ENCODE measurements at regions not wholly inside any gene's neighbourhood (a gene's known extent, or its start where the extent isn't known, plus 50 kb on each side); places are given as distances from the start of the nearest gene placed in this dataset.
"Not testable (repeated sequence)": the region's sequence is repeated elsewhere in the genome, so short reads cannot be mapped to it uniquely, and the experiment has no call there.

DNA sequence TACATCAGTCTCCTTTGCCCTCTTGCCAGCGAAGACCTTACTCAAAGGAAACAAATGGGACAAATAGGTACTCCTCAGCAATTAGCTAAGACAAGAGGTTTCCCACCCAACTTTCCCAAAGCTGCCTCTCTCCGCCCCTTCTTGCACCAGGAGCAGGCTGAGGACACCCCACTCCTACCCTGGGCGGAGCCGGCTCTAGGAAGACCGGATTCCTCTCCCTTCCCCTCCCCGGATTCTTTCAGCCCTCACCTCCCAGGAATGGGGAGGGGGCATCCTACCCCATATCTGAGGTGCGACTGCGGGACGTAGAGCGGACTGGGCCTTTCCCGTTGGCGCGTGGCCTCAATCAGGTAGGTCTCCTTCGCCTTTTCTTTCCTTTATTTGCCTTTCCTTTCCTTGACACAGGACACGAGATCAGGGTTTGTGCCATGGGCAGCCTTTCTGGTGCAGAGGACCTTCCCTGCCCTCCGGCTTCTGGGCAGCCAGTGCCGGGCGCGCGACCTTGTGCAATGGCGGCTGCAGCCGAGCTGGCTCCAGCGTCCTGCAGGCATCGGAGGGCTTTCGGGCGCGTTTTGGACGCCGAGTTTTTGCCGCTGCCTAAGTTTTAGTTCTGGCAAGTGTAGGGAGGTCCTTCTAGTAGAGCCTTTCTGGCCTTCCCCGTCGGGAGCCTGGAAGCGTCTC lies 279.9 kb downstream of the PLS3 start:
- intact Hi-C loops (cut with DNase I); DNase-seq (ENCODE audit: low spot score): not testable (repeated sequence)

DNA sequence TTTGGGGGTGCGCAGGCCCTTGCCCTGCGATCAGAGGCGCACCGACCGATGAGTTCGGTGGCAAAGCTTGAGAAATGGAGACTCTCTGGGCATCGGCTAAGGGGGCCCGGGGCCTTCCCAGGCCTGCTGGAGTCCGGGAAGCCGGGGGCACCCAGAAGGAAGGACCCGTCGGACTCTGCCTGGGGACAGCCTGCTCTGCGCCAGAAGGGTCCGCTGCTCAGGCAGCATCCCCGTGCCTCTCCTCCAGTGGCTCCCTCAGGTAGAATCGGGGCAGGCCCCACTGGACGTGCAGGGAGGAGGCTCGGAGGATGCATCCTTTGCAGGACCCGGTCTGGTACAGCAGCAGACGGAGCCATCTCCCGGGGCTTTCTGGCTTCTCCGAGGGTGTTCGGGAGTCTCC lies 290.0 kb downstream of the PLS3 start:
- DNase-seq (ENCODE audit: low spot score) = peak; percentile 43
- intact Hi-C loops (cut with DNase I) = not testable (repeated sequence)

DNA sequence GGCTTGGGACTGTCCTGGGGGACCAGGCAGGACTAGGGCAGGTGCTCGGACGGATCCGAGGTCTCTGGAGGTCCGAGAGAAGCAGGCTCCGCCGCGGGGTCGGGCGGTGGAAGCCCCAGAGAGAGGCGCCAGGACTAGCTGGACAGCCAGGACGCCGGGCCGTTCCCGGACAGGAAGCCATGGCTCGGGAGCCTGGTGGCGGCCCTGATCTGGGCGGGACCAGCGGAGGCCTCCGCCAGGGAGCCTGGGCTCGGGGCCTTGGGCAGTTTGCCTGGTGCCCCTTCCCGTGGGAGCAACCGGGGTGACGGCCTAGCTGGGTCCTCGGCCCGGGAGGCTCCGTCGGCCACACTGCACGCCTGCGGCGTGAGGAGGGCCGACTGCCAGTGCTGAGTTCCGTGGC lies 292.3 kb downstream of the PLS3 start:
- DNase-seq (ENCODE audit: low spot score); intact Hi-C loops (cut with DNase I): not testable (repeated sequence)

DNA sequence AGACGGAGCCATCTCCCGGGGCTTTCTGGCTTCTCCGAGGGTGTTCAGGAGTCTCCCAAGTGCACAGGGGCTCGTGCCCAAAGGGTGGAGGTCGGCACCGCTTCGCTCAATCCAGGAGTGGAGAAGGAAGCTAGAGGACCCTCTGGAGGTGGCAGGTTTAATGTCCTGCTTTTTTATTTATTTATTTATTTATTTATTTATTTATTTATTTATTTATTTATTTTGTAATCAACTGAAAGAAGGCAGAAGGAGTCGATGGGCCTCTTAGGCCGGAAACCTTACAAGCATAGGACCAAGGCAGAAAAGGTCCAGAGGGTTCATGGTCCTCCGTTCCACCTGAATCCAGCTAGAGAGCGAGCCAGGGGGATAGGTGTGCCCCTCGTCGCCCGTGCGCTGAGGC lies 289.4 kb upstream of the AGTR2 start:
- DNase-seq (ENCODE audit: low spot score); intact Hi-C loops (cut with DNase I): not testable (repeated sequence)

DNA sequence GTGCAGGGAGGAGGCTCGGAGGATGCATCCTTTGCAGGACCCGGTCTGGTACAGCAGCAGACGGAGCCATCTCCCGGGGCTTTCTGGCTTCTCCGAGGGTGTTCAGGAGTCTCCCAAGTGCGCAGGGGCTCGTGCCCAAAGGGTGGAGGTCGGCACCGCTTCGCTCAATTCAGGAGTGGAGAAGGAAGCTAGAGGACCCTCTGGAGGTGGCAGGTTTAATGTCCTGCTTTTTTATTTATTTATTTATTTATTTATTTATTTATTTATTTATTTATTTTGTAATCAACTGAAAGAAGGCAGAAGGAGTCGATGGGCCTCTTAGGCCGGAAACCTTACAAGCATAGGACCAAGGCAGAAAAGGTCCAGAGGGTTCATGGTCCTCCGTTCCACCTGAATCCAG lies 286.4 kb upstream of the AGTR2 start:
- intact Hi-C loops (cut with DNase I); DNase-seq (ENCODE audit: low spot score): not testable (repeated sequence)

DNA sequence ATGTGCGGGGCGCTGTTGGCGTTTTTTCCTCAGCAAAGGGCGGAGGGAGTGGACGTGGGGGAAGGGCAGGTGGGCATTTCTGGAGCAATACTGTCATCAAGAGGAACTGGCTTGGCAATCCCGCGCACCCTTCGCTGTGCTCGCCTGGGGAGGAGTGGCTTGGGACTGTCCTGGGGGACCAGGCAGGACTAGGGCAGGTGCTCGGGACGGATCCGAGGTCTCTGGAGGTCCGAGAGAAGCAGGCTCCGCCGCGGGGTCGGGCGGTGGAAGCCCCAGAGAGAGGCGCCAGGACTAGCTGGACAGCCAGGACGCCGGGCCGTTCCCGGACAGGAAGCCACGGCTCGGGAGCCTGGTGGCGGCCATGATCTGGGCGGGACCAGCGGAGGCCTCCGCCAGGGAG lies 282.5 kb upstream of the AGTR2 start:
- intact Hi-C loops (cut with DNase I) = not testable (repeated sequence)
- DNase-seq (ENCODE audit: low spot score) = peak; percentile 93

DNA sequence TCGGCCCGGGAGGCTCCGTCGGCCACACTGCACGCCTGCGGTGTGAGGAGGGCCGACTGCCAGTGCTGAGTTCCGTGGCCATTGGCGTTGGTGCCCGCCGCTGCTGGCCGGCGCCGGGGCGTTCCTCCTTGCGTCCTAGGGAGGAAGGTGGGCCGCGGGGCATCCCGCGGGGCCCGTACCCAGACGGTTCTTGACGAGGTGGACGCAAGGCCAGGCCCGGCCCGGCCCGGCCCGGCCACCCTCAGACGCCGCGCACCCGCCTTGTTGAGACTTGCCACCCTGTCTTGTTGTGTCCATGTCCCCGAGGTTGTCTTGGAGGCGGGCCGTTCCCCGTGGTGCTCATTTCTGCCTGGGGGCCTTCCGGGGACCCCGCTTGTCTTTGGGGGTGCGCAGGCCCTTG lies 282.0 kb upstream of the AGTR2 start:
- intact Hi-C loops (cut with DNase I) = not testable (repeated sequence)

DNA sequence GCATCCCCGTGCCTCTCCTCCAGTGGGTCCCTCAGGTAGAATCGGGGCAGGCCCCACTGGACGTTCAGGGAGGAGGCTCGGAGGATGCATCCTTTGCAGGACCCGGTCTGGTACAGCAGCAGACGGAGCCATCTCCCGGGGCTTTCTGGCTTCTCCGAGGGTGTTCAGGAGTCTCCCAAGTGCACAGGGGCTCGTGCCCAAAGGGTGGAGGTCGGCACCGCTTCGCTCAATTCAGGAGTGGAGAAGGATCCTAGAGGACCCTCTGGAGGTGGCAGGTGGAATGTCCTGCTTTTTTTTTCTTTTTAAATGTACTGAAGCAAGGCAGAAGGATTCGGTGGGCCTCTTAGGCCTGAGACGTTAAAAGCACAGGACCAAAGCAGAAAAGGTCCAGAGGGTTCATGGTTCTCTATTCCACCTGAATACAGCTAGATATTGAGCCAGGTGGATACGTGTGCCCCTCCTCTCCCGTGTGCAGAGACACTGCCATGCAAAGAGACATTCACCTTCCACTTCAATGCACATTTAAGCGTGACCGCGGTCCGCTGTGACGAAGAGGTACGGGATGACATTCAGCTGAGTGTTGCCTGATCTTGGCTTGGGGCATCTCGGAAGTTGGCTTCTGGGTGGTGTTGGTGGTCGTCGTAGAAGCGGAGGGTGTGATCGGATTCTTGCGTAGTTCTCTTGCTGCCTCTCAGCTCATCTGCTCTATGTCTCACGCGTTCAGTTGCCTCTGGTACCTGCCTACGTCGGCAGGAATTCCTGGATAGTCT lies 281.2 kb upstream of the AGTR2 start:
- peak; percentile 77 for DNase-seq (ENCODE audit: low spot score)
- intact Hi-C loops (cut with DNase I) = no loop called here

More for the DNA sequence above, 282.0 kb upstream of the AGTR2 start:
- peak; percentile 86 for DNase-seq (ENCODE audit: low spot score)

DNA sequence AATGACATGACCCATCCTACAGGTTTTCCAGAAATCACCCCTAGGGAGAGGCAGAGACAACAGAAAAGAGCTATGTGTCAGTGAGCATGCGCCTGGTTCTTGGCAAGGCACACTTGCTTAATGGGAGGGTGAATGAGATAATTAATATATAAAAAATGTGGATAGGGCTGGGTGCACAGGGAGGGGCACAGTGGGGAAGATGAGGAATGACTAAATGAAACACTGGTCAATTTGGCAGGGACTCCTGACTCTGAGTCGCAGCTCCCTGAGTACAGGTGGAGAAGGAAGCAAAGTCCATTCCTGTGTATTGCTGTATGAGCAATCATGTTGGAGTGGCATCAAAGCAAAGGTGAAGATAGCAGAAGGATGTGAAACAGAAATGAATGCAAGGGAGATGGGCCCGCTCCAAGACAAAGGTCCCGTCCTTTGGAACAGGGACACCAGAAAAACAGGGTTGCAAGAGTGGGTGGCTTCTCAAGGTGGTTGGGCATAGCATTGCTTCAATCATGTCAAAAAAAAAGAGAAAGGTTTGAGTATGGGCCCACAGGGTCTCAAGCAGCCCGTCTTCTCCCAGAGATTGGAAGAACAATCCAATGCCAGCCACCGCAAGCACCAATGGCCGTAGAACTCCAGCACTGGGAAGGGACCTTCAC lies 278.4 kb upstream of the AGTR2 start:
- intact Hi-C loops (cut with DNase I) = no loop called here
- DNase-seq (ENCODE audit: low spot score) = no peak

DNA sequence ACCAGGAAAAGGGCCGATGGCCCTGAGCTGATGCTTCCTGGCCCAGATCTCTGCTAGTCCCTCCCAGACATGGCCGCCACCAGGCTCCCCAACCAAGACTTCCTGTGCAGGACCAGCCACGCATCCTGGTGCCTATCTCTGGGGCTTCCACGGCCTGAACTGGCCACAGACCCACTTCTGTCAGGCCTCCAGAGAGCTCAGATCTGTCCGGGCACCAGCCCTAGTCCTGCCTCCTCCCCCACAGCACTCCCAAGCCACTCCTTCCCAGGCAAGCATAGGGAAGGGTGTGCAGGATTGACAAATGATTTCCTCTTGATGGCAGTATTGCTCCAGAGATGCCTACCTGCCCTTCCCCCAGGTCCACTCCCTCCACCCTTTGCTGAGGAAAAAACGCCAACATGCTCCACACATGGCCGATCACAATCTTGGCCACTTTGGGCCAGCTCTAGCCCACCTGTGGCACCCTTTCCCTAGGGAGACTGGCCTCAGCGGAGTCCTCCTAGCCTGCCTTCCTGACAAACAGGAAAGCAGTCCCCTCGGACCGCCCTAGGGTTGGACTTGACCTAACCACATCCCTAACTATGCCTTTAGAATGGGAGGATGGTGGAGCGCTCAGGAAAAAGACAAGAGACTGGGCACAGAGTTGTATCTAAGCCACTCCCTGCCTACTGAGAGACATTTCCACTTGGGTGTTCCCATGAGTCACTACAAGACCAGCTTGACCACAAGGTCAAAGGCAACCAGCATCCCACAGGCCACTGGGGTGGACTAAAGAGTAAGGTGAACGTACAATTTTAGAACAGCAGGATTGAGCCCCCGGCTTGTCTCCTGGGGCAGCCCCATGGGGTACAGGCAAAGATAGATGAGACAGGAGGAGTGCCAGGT lies 277.5 kb upstream of the AGTR2 start:
- intact Hi-C loops (cut with DNase I) = no loop called here
- DNase-seq (ENCODE audit: low spot score) = peak; percentile 81

DNA sequence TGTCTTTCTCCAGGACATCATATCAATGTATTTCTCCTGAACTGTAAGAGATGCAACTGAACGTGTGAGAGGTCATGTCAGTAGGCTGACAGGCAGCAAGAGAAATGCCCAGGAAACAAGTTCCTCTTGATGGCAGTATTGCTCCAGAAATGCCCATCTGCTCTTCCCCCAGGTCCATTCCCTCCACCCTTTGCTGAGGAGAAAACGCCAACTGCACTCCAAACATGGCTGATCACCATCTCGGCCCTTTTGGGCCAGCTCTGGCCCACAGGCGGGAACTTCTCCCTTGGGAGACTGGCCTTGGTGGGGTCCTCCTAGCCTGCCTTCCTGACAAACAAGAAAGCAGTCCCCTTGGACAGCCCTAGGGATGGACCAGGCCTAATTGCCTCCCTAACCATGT lies 276.5 kb upstream of the AGTR2 start:
- DNase-seq (ENCODE audit: low spot score) = no peak
- intact Hi-C loops (cut with DNase I) = no loop called here

DNA sequence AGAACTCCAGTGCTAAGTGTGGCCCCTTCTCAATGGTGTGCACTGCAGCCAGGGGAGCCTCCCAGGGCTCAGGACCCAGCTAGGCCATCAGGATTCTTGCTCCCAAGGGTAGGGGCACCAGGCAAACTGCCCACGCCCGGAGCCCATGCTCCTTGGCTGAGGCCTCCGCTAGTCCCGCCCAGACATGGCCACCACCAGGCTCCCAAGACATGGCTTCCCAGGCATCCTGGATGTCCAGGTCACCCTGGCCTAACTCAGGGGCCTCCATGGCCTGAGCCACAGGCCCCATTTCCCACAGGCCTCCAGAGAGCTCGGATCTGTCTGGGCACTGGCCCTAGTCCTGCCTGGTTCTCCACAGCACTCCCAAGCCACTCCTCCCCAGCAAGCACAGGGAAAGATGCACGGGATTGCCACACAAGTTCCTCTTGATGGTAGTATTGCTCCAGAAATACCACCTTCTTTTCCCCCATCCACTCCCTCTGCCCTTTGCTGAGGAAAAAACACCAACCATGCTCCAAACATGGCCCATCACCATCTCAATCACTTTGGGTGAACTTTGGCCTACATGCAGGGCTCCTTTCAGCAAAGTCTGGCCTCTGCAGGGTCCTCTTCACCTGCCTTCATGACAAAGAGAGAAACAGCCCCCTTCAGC lies 274.7 kb upstream of the AGTR2 start:
- peak; percentile 57 for DNase-seq (ENCODE audit: low spot score)
- intact Hi-C loops (cut with DNase I) = no loop called here

DNA sequence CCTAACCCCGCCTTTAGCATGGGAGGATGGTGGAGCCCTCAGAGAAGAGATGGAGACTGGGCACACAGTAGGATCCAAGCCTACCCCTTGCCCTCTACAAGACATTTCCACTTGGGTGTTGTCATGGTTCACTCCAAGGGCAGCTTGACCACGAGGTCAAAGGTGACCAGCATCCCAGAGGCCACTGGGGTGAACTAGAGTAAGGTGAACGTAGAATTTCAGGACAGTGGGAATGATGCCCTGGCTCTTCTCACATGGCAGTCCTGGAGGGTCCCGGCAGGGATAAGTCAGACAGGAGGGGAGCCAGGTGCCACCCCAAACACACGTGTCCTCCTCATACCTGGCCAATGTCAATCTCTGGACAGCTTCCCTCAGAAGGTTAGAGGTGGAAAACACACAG lies 274.2 kb upstream of the AGTR2 start:
- DNase-seq (ENCODE audit: low spot score) = no peak
- intact Hi-C loops (cut with DNase I) = no loop called here

DNA sequence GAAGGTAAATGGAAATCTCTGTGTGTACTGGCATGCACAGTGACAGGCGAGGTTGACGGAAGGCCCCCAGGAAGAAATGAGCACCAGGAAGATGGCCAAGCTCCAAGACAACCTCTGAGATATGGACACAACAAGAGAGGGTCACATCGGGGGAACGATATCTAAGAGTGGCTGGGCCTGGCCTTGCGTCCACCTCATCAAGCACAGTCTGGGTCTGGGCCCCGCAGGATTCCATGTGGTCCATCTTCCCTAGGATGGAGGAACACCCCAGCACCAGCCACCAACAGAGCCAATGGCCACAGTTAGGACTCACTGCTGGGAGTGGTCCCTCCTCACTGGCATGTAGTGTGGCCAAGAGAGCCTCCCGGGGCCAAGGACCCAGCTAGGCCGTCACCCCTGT lies 272.6 kb upstream of the AGTR2 start:
- peak; percentile 72 for DNase-seq (ENCODE audit: low spot score)
- intact Hi-C loops (cut with DNase I) = no loop called here

DNA sequence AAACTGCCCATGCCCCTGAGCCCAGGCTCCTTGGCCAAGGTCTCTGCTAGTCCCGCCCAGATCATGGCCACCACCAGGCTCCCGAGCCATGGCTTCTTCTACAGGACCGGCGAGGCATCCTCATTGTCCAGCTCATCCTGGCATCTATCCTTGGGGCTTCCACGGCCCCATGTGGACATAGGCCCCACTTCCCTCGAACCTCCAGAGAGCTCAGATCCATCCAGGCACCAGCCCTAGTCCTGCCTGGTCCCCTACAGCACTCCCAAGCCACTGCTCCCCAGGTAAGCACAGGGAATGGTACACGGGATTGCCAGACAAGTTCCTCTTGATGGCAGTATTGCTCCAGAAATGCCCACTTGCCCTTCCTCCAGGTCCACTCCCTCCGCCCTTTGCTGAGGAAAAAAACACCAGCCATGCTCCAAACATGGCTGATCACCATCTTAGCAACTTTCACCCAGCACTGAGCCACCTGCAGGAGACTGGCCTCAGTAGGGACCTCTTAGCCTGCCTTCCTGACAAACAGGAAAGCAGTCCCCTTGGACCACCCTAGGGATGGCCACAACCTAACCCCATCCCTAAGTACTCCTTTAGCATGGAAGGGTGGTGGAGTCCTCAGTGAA lies 272.1 kb upstream of the AGTR2 start:
- intact Hi-C loops (cut with DNase I) = no loop called here
- DNase-seq (ENCODE audit: low spot score) = peak; percentile 85

DNA sequence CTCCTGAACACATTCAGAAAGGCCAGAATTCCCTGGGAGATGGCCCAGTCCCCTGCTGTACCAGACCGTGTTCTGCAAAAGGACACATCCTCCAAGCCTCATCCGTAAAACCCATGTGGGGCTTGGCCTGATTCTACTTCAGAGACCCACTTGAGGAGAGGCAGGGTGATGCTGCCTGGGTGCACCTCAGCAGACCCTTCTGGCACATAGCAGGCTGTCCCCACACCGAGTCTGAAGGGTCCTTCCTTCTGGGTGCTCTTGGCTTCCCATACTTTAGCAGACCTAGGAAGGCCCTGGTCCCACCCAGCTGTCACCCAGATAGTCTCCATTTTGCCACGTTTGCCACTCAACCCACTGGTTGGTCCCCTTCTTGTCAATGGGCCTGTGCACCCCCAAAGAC lies 270.1 kb upstream of the AGTR2 start:
- intact Hi-C loops (cut with DNase I) = no loop called here
- DNase-seq (ENCODE audit: low spot score) = peak; percentile 56

DNA sequence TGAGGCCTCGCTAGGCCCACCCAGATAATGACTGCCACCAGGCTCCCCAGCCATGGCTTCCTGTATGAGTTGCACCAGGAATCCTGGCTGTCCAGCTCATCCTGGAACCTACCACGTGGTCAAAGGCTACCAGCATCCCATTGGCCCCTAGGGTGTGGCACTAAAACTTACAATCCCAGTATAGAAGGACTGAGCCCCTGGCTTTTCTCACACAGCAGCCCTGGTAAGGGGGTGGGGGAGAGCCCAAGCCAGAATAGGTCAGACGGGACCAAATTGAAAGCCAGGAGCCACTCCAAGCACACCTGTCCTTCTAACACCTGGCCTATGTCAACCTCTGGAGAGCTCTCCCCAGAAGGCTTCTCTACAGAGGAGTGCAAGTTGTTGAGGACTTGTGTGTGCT lies 269.3 kb upstream of the AGTR2 start:
- peak; percentile 53 for DNase-seq (ENCODE audit: low spot score)

DNA sequence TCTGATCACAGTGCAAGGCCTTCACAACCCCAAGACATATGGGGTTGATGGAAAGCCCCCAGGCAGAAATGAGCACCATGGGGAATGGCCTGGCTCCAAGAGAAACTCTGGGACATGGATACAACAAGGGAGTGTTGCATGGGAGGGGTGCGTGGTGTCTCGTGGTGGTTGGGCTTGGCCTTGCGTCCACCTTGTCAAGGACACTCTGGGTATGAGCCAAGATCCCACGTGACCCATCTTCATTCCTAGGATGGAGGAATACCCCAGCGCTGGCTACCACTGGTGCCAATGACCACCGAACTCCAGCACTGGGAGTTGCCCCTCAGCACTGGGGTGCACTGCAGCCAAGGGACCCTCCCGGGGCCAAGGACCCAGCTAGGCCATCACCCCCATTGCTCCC lies 267.5 kb upstream of the AGTR2 start:
- DNase-seq (ENCODE audit: low spot score) = peak; percentile 62
- intact Hi-C loops (cut with DNase I) = no loop called here

More for the DNA sequence above, 269.3 kb upstream of the AGTR2 start:
- intact Hi-C loops (cut with DNase I) = no loop called here

DNA sequence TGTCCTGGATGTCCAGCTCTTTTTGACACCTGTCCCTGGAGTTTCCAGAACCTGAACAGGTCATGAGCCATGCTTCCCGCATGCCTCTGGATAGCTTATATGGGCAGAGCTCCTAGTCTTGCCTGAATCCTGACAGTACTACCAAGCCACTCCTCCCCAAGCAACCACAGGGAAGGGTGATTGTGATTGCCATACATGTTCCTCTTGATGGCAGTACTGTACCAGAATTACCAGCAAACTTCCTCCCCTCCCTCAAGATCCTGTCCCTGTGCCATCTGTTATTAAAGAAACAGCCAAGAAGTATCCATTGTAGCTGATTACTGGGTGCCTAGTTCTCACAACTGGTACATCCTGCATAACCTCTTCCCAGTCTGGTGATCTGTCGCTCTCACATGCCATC lies 264.3 kb upstream of the AGTR2 start:
- DNase-seq (ENCODE audit: low spot score) = no peak

More for the DNA sequence above, 264.3 kb upstream of the AGTR2 start:
- intact Hi-C loops (cut with DNase I) = no loop called here
